ENCODE measurements at regions not wholly inside any gene's neighbourhood (a gene's known extent, or its start where the extent isn't known, plus 50 kb on each side); places are given as distances from the start of the nearest gene placed in this dataset.
"Not testable (repeated sequence)": the region's sequence is repeated elsewhere in the genome, so short reads cannot be mapped to it uniquely, and the experiment has no call there.

GRCh38 chr11:98434296-98434695 lies 586.5 kb upstream of the CNTN5 start:
- no peaks in the 10 kb centered on the region for H3K4me1 Mint-ChIP-seq (ENCODE audit: low read depth)

GRCh38 chr11:98453378-98453777 lies 567.4 kb upstream of the CNTN5 start:
- no peaks in the 10 kb centered on the region for H3K4me1 Mint-ChIP-seq (ENCODE audit: low read depth)
- H3K27me3 Mint-ChIP-seq: no peaks in the 10 kb centered on the region
- intact Hi-C loops (cut with micrococcal nuclease): no loop called here
- DNase-seq: no peak
- no peak overlapping the region for H3K27ac Mint-ChIP-seq
- POLR2A ChIA-PET: no interaction called here
- no peak overlapping the region for H3K4me3 Mint-ChIP-seq
- peaks cover 10% of the 10 kb centered on the region for H3K9me3 Mint-ChIP-seq
- no peaks in the 10 kb centered on the region for H3K36me3 Mint-ChIP-seq
- CTCF ChIA-PET: no interaction called here

More at GRCh38 chr11:98434296-98434695, 586.5 kb upstream of the CNTN5 start:
- ChIA-PET CTCF (no interaction called here), POLR2A (no interaction called here)
- no peaks in the 10 kb centered on the region for H3K36me3 Mint-ChIP-seq
- intact Hi-C loops (cut with micrococcal nuclease): no loop called here
- no peak overlapping the region for H3K4me3 Mint-ChIP-seq
- no peak overlapping the region for H3K27ac Mint-ChIP-seq
- no peaks in the 10 kb centered on the region for H3K27me3 Mint-ChIP-seq
- DNase-seq: no peak
- peaks cover 32% of the 10 kb centered on the region for H3K9me3 Mint-ChIP-seq

DNA sequence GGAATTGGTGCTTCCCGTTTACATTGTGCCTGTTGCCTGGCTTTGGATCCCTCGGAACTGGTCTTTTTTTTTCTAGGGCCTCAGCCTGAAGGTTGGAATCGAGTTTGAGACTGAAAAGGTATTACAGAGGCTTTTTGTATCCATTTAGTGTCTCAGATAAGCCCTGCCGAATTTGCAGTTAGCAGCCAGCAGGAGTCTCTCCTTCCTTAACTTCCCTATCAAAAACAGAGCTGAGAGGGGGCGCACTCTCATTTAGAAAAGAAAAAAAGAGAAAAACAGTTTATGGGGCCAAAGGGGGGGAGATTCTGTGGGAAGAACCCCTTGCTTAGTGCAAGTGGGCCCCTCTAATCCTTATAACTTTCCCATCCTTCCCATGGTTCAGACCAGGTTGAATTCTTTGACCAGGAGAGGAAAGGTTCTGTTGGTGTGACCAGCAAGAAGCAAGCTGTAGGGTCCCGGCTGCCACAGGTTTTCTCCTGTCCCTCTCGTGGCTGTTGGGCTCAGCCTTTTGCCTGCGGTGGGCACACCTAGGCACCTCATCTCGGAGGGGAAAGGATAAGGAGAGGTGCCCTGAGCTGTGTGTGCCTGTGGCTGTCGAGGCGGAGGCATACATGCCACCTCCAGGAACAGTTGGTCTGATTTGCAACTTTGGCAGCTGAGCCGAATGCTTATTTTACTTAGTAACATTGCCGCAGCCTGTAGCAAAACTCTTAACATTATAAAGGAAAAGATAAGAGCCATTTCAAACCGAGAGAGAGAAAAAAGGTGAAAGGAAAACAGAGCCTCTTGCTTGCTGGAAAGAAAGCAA lies 565.0 kb upstream of the CNTN5 start:
- DNase-seq: no peak
- ChIA-PET POLR2A (no interaction called here), CTCF (no interaction called here)
- Mint-ChIP-seq H3K4me3 (no peak overlapping the region), H3K27me3 (no peaks in the 10 kb centered on the region), H3K4me1 (ENCODE audit: low read depth) (no peaks in the 10 kb centered on the region), H3K9me3 (peaks cover 10% of the 10 kb centered on the region), H3K27ac (no peak overlapping the region), H3K36me3 (no peaks in the 10 kb centered on the region)
- intact Hi-C loops (cut with micrococcal nuclease): no loop called here

DNA sequence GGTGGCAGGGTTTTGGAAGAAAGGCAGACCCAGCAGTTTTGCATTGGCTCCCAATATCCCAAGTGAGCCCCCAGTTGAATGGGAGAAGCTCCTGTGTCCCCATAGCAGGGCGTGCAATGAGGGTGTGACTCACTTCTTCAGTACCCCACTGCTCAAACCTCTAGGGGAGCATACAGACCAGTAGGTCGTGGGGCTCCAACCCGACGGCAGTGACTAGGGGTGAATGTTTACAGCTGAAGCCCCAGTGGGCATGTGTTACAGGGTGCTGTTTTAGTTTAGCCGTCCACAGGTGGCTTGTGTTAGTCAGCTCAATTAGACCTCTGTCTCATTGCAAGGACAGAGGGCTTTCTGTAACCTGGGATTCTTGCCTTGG lies 564.5 kb upstream of the CNTN5 start:
- ChIA-PET CTCF (no interaction called here), POLR2A (no interaction called here)
- Mint-ChIP-seq H3K27me3 (no peaks in the 10 kb centered on the region), H3K36me3 (no peaks in the 10 kb centered on the region), H3K9me3 (peaks cover 13% of the 10 kb centered on the region), H3K27ac (no peak overlapping the region), H3K4me1 (ENCODE audit: low read depth) (no peaks in the 10 kb centered on the region), H3K4me3 (no peak overlapping the region)
- no peak for DNase-seq
- intact Hi-C loops (cut with micrococcal nuclease): no loop called here

DNA sequence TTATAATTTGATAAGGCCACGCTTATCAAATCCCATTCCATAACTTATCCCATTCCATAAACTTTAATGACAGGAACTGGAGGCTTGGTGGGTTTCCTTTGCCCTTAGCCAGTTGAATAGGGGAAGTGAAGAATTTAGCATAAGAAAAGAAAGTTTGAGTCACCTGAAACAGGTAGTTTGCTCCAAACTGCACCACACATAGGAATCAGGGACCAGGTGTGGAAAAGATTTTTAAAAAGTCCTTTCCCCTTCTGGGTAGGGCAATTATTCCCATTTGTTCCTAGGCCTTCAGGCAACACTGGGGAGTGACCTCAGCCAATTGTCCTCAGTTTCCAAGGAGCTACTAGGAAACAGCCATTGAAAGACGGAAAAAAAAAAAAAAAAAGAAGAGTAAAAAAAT lies 525.7 kb upstream of the CNTN5 start:
- H3K36me3 Mint-ChIP-seq: no peaks in the 10 kb centered on the region

DNA sequence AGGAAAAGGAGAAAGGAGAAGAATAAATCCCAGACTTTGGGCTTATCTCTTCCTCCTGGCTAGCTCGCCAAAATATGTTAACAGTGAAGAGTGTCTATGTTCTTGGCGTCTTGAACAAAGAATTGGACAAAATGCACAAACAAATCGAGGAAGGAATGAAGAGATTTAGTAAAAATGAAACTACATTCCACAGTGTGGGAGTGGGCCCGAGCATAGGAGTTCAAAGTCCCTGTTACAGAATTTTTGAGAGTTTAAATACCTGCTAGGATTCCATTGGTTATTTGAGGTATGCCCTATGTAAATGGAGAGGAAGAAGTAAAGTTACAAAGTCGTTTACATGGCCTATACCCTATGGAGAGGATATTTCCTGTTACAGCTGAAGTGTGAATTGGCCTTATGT lies 525.1 kb upstream of the CNTN5 start:
- DNase-seq: no peak
- Mint-ChIP-seq H3K4me3 (no peak overlapping the region), H3K27ac (no peak overlapping the region), H3K4me1 (ENCODE audit: low read depth) (no peaks in the 10 kb centered on the region), H3K27me3 (no peaks in the 10 kb centered on the region), H3K9me3 (peaks cover 15% of the 10 kb centered on the region), H3K36me3 (no peaks in the 10 kb centered on the region)
- POLR2A ChIA-PET: no interaction called here
- CTCF ChIA-PET: no interaction called here
- intact Hi-C loops (cut with micrococcal nuclease): no loop called here

More for the DNA sequence above, 525.7 kb upstream of the CNTN5 start:
- POLR2A ChIA-PET: no interaction called here
- DNase-seq: no peak
- peaks cover 15% of the 10 kb centered on the region for H3K9me3 Mint-ChIP-seq
- intact Hi-C loops (cut with micrococcal nuclease): no loop called here
- CTCF ChIA-PET: no interaction called here
- no peaks in the 10 kb centered on the region for H3K27me3 Mint-ChIP-seq
- H3K4me1 Mint-ChIP-seq (ENCODE audit: low read depth): no peaks in the 10 kb centered on the region
- H3K27ac Mint-ChIP-seq: no peak overlapping the region
- no peak overlapping the region for H3K4me3 Mint-ChIP-seq

DNA sequence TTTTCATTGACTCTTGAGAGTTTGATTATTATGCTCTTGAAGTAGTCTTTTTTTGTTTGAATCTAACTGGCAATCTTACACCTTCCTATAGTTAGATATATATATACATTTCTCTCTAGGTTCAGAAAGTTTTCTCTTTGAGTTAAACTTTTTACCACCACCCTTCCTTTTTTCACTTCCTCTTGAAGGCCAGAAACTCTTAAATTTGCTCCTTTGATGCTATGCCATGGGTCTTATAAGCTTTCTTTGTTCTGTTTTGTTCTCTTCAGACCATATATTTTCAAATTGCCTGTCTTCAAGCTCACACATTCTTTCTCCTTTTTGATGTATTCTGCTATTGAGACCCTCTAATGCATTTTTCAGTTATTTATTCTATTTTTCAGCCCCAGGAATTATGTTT lies 513.5 kb upstream of the CNTN5 start:
- no peak for DNase-seq
- Mint-ChIP-seq H3K36me3 (no peaks in the 10 kb centered on the region), H3K4me1 (ENCODE audit: low read depth) (no peaks in the 10 kb centered on the region), H3K9me3 (peaks cover 36% of the 10 kb centered on the region), H3K4me3 (no peak overlapping the region), H3K27ac (no peak overlapping the region), H3K27me3 (no peaks in the 10 kb centered on the region)
- intact Hi-C loops (cut with micrococcal nuclease): no loop called here
- ChIA-PET POLR2A (no interaction called here), CTCF (no interaction called here)

DNA sequence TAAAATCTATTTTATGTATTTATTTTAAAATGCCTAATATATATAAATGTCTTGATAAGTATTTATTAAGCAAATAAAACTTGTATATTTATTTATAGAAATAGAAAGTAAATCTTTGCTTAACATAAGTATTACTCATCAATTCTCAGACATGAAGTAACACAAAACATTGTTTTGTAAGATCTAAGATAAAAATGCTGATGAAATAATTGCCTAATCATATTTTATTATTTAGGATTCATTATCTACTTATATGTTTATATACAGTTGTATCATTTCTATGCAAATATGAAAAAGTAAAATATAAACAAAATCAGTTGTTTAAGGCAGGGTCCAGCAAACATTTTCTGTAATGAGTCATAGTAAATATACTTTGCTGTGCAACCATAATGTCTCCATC lies 507.8 kb upstream of the CNTN5 start:
- no peak overlapping the region for H3K27ac Mint-ChIP-seq
- POLR2A ChIA-PET: no interaction called here
- peaks cover 21% of the 10 kb centered on the region for H3K9me3 Mint-ChIP-seq
- intact Hi-C loops (cut with micrococcal nuclease): no loop called here
- H3K36me3 Mint-ChIP-seq: no peaks in the 10 kb centered on the region
- no peak for DNase-seq
- CTCF ChIA-PET: no interaction called here
- H3K4me1 Mint-ChIP-seq (ENCODE audit: low read depth): no peaks in the 10 kb centered on the region
- no peak overlapping the region for H3K4me3 Mint-ChIP-seq
- no peaks in the 10 kb centered on the region for H3K27me3 Mint-ChIP-seq

DNA sequence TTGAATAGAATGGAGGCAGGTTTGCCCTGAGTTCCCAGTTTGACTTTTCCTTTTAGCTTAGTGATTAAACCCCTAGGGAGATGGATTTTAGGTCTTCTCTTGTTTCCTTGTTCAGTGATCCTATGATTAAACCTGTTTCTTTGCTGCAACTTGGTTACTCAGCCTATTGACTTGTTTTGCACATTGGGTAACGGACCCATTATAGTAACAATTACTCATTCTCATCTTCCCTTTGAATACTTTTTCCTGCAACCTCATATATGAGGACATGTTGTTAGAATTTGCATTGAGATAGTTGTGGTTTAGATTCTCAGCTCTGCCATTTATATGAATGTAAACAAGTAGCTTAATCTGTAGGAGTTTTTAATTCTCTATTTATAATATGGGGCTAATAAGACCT lies 489.2 kb upstream of the CNTN5 start:
- ChIA-PET POLR2A (no interaction called here), CTCF (no interaction called here)
- Mint-ChIP-seq H3K27ac (no peak overlapping the region), H3K27me3 (no peaks in the 10 kb centered on the region), H3K4me3 (no peak overlapping the region), H3K36me3 (no peaks in the 10 kb centered on the region), H3K4me1 (ENCODE audit: low read depth) (no peaks in the 10 kb centered on the region), H3K9me3 (peaks cover 9% of the 10 kb centered on the region)
- intact Hi-C loops (cut with micrococcal nuclease): no loop called here
- no peak for DNase-seq

GRCh38 chr11:98536023-98536422 lies 484.7 kb upstream of the CNTN5 start:
- Mint-ChIP-seq H3K27ac (no peak overlapping the region), H3K4me3 (no peak overlapping the region), H3K27me3 (no peaks in the 10 kb centered on the region), H3K36me3 (no peaks in the 10 kb centered on the region), H3K9me3 (peaks cover 13% of the 10 kb centered on the region), H3K4me1 (ENCODE audit: low read depth) (no peaks in the 10 kb centered on the region)
- no peak for DNase-seq
- CTCF ChIA-PET: no interaction called here
- intact Hi-C loops (cut with micrococcal nuclease): no loop called here
- POLR2A ChIA-PET: no interaction called here

GRCh38 chr11:98538358-98538757 lies 482.4 kb upstream of the CNTN5 start:
- H3K27me3 Mint-ChIP-seq; DNase-seq; H3K4me3 Mint-ChIP-seq; CTCF ChIA-PET; H3K36me3 Mint-ChIP-seq; intact Hi-C loops (cut with micrococcal nuclease); POLR2A ChIA-PET; H3K9me3 Mint-ChIP-seq; H3K4me1 Mint-ChIP-seq (ENCODE audit: low read depth); H3K27ac Mint-ChIP-seq: not testable (repeated sequence)

GRCh38 chr11:98545544-98546175 lies 475.1 kb upstream of the CNTN5 start:
- no peak for DNase-seq
- H3K27me3 Mint-ChIP-seq: no peaks in the 10 kb centered on the region
- intact Hi-C loops (cut with micrococcal nuclease): no loop called here
- H3K27ac Mint-ChIP-seq: no peak overlapping the region
- H3K9me3 Mint-ChIP-seq: peaks cover 6% of the 10 kb centered on the region
- no peaks in the 10 kb centered on the region for H3K36me3 Mint-ChIP-seq
- CTCF ChIA-PET: no interaction called here
- POLR2A ChIA-PET: no interaction called here
- H3K4me3 Mint-ChIP-seq: no peak overlapping the region
- H3K4me1 Mint-ChIP-seq (ENCODE audit: low read depth): no peaks in the 10 kb centered on the region

DNA sequence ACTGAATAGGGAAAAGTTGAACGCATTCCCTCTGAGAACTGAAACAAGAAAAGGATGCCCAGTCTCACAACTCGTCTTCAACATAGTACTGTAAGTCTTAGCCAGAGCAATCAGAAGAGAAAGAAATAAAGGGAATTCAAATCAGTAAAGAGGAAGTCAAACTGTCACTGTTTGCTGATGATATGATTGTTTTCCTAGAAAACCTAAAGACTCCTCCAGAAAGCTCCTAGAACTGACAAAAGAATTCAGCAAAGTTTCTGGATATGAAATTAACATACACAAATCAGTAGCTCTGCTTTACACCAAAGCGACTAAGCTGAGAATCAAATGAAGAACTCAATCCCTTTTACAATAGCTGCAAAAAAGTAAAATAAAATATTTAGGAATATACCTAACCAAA lies 471.2 kb upstream of the CNTN5 start:
- no peak for DNase-seq
- H3K27ac Mint-ChIP-seq: no peak overlapping the region
- CTCF ChIA-PET: no interaction called here
- no peaks in the 10 kb centered on the region for H3K4me1 Mint-ChIP-seq (ENCODE audit: low read depth)
- POLR2A ChIA-PET: no interaction called here
- H3K36me3 Mint-ChIP-seq: no peaks in the 10 kb centered on the region
- intact Hi-C loops (cut with micrococcal nuclease): no loop called here
- H3K9me3 Mint-ChIP-seq: peaks cover 10% of the 10 kb centered on the region
- H3K27me3 Mint-ChIP-seq: no peaks in the 10 kb centered on the region
- no peak overlapping the region for H3K4me3 Mint-ChIP-seq

Data from activated CD4-positive, alpha-beta memory T cell treated with anti-CD3 and anti-CD28 coated beads for 36 hours (primary cell).